SU-DHL-6 (cell line): ENCODE measurements at regions not wholly inside any gene's neighbourhood (a gene's known extent, or its start where the extent isn't known, plus 50 kb on each side); places are given as distances from the start of the nearest gene placed in this dataset.
"Not testable (repeated sequence)": the region's sequence is repeated elsewhere in the genome, so short reads cannot be mapped to it uniquely, and the experiment has no call there.

ENCODE experiments used
- H2AFZ ChIP-seq: fragments of 200-600 bp; sonication (generic); 2 replicates; pipeline ENCODE4 v1.6.1; 2014; ENCODE audit warnings: low read depth, mild to moderate bottlenecking, moderate library complexity, mixed read lengths, antibody characterized with exemption, low read length; ENCODE audit not compliant: severe bottlenecking
- H3F3A ChIP-seq: fragments of 200-600 bp; shearing (Covaris generic); 2 replicates; pipeline ENCODE4 v1.6.0; 2016; ENCODE audit warnings: antibody characterized with exemption, mild to moderate bottlenecking; ENCODE audit not compliant: insufficient read depth
- H3K27ac ChIP-seq: fragments of 200-600 bp; sonication (generic); 2 replicates; pipeline ENCODE4 v1.5.1; 2016; ENCODE audit warnings: low read depth, mild to moderate bottlenecking, low read length, moderate library complexity, mixed read lengths
- H3K27me3 ChIP-seq: fragments of 200-600 bp; sonication (generic), shearing (Covaris generic); 2 replicates; pipeline ENCODE4 v1.6.0; 2014; ENCODE audit warnings: mild to moderate bottlenecking, low read length
- H3K36me3 ChIP-seq: fragments of 200-600 bp; sonication (generic); 2 replicates; pipeline ENCODE4 v1.6.1; 2014; ENCODE audit warnings: mild to moderate bottlenecking, low read length, mixed read lengths
- H3K4me2 ChIP-seq: fragments of 300-600, 200-600 bp; shearing (Covaris generic), sonication (generic); 2 replicates; pipeline ENCODE4 v1.6.0; 2014; ENCODE audit warnings: low read length, low read depth, mild to moderate bottlenecking; ENCODE audit not compliant: poor library complexity, severe bottlenecking
- H3K4me3 ChIP-seq: fragments of 200-600 bp; sonication (generic); 2 replicates; pipeline ENCODE4 v1.5.1; 2014; ENCODE audit warnings: antibody characterized with exemption, low read length, mild to moderate bottlenecking, mixed read lengths; ENCODE audit not compliant: insufficient read depth, poor library complexity, severe bottlenecking
- H3K79me2 ChIP-seq: fragments of 200-600 bp; sonication (generic); 2 replicates; pipeline ENCODE4 v1.6.1; 2014; ENCODE audit warnings: mild to moderate bottlenecking, low read length, moderate library complexity; ENCODE audit not compliant: insufficient read depth
- H3K9ac ChIP-seq: fragments of 200-600 bp; sonication (generic); 2 replicates; pipeline ENCODE4 v1.7.0; 2014; ENCODE audit warnings: mild to moderate bottlenecking, low read length
- H3K9me2 ChIP-seq: fragments of 200-600 bp; sonication (generic); replicated peaks from 2 replicates; pipeline ENCODE4 v1.6.1; 2014; ENCODE audit warnings: low read length; ENCODE audit not compliant: insufficient read depth
- H3K9me3 ChIP-seq: fragments of 200-600 bp; sonication (generic); 2 replicates; pipeline ENCODE4 v1.6.1; 2014; ENCODE audit warnings: low read length, mixed read lengths; ENCODE audit not compliant: insufficient read depth
- H4K20me1 ChIP-seq: fragments of 200-600 bp; sonication (generic); 2 replicates; pipeline ENCODE4 v1.6.1; 2014; ENCODE audit warnings: low read depth, mild to moderate bottlenecking, antibody characterized with exemption, low read length, moderate library complexity, mixed read lengths
- CTCF ChIP-seq: fragments of 200-600 bp; sonication (generic); IDR thresholded peaks from one replicate; pipeline ENCODE4 v1.5.1; 2017; ENCODE audit warnings: antibody characterized with exemption, mild to moderate bottlenecking, low read length, moderate library complexity; ENCODE audit not compliant: insufficient read depth, poor library complexity, severe bottlenecking
- EZH2phosphoT487 ChIP-seq: fragments of 200-600 bp; sonication (generic), shearing (Covaris generic); conservative IDR thresholded peaks from 2 replicates; pipeline ENCODE4 v1.6.1; 2018; ENCODE audit warnings: mild to moderate bottlenecking, antibody characterized with exemption, low read length, moderate library complexity, mixed read lengths

- no peaks in the 10 kb centered on the region for H3K27me3 ChIP-seq
- H3K9me2 ChIP-seq, result 0 out of 2 replicates have a peak, but pooled peaks cover 5% of the 10 kb centered on the region
- H2AFZ ChIP-seq, result no peak overlapping the region
- no peaks in the 10 kb centered on the region for H3F3A ChIP-seq
- no peak overlapping the region for H3K4me3 ChIP-seq
- H3K9me3 ChIP-seq, result no peaks in the 10 kb centered on the region
- no peaks in the 10 kb centered on the region for H3K36me3 ChIP-seq
- H3K79me2 ChIP-seq, result no peaks in the 10 kb centered on the region
- H3K9ac ChIP-seq, result no peak overlapping the region
- H4K20me1 ChIP-seq, result no peaks in the 10 kb centered on the region
- H3K27ac ChIP-seq, result no peak overlapping the region
- TF ChIP-seq EZH2phosphoT487 (no peak), CTCF (no peak)
- H3K4me2 ChIP-seq, result no peak overlapping the region
Measured at GRCh38 chr9:28135549-28135948, 562.3 kb upstream of the C9orf72 start.

GRCh38 chr9:28136113-28136512, 562.8 kb upstream of the C9orf72 start:
- no peak overlapping the region for H3K9ac ChIP-seq
- H3K9me2 ChIP-seq, result 0 out of 2 replicates have a peak, but pooled peaks cover 5% of the 10 kb centered on the region
- no peaks in the 10 kb centered on the region for H3K9me3 ChIP-seq
- no peaks in the 10 kb centered on the region for H4K20me1 ChIP-seq
- H3K4me2 ChIP-seq, result no peak overlapping the region
- no peaks in the 10 kb centered on the region for H3K36me3 ChIP-seq
- no peak overlapping the region for H2AFZ ChIP-seq
- TF ChIP-seq CTCF, result no peak
- no peak for TF ChIP-seq EZH2phosphoT487
- no peaks in the 10 kb centered on the region for H3F3A ChIP-seq
- no peak overlapping the region for H3K4me3 ChIP-seq
- no peaks in the 10 kb centered on the region for H3K79me2 ChIP-seq
- no peaks in the 10 kb centered on the region for H3K27me3 ChIP-seq
- H3K27ac ChIP-seq, result no peak overlapping the region

- not testable (repeated sequence) for H3K9me3 ChIP-seq, H3F3A ChIP-seq, H3K9me2 ChIP-seq, H3K9ac ChIP-seq, H2AFZ ChIP-seq, H3K4me3 ChIP-seq, H3K4me2 ChIP-seq, H3K27me3 ChIP-seq, H3K79me2 ChIP-seq, H3K36me3 ChIP-seq, H3K27ac ChIP-seq, H4K20me1 ChIP-seq
Measured at GRCh38 chr9:28147430-28147829, 574.1 kb upstream of the C9orf72 start.

- not testable (repeated sequence) for H3F3A ChIP-seq, H3K79me2 ChIP-seq, H3K4me2 ChIP-seq, H3K4me3 ChIP-seq, H2AFZ ChIP-seq, H3K9me2 ChIP-seq, H3K9ac ChIP-seq, H3K27ac ChIP-seq, H3K36me3 ChIP-seq, H4K20me1 ChIP-seq, H3K9me3 ChIP-seq, H3K27me3 ChIP-seq
Measured at GRCh38 chr9:28147923-28148597, 574.8 kb upstream of the C9orf72 start.

GRCh38 chr9:28149361-28150050, 576.2 kb upstream of the C9orf72 start:
- not testable (repeated sequence) for H3K36me3 ChIP-seq, H3K79me2 ChIP-seq, H3K9ac ChIP-seq, H3F3A ChIP-seq, H2AFZ ChIP-seq, H3K9me2 ChIP-seq, H3K9me3 ChIP-seq, H3K27ac ChIP-seq, H3K4me3 ChIP-seq, H3K4me2 ChIP-seq, H3K27me3 ChIP-seq, H4K20me1 ChIP-seq
